Coronary artery (tissue), 2 donors: ENCODE measurements at regions not wholly inside any gene's neighbourhood (a gene's known extent, or its start where the extent isn't known, plus 50 kb on each side); places are given as distances from the start of the nearest gene placed in this dataset.

Source experiments
- DNase-seq: peaks from one replicate; pipeline ENCODE4 v3.0.0-alpha.2; 2017; ENCODE audit warnings: low spot score
- H3K27ac ChIP-seq, 2 donors: fragments of 200-600 bp; sonication (generic); one replicate each; pipeline ENCODE4 v1.5.1; 2016 to 2019
- H3K4me3 ChIP-seq: fragments of 200-600 bp; sonication (generic); 2 replicates; pipeline ENCODE4 v1.5.1; 2016; ENCODE audit warnings: mild to moderate bottlenecking, moderate library complexity
- CTCF ChIP-seq: fragments of 200-600 bp; sonication (generic); IDR thresholded peaks from one replicate; pipeline ENCODE4 v1.5.1; 2019; ENCODE audit warnings: antibody characterized with exemption

DNA sequence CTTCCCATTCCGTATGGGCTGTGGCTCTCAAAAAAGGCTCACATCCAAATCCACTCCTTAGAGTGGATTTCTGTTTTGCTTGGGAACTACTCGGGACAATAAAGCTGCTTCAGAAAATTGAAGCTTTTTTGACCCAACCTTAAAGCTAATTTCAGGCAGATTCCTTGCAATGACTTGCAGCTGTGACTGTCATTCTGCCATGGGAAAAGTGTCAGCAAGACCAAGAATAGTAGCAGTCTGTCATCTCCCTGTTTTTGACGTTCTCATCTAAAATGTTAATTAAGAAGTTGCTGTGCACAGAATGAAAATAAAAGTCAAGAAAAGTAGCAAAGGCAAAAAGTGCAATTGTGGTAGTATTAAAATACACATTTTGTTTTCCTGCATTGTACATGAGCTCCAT lies 304.7 kb downstream of the COG6 start:
- Histone ChIP-seq H3K4me3 (no peak overlapping the region), H3K27ac (no peak overlapping the region)
- no peak for DNase-seq
- no peak for TF ChIP-seq CTCF

DNA sequence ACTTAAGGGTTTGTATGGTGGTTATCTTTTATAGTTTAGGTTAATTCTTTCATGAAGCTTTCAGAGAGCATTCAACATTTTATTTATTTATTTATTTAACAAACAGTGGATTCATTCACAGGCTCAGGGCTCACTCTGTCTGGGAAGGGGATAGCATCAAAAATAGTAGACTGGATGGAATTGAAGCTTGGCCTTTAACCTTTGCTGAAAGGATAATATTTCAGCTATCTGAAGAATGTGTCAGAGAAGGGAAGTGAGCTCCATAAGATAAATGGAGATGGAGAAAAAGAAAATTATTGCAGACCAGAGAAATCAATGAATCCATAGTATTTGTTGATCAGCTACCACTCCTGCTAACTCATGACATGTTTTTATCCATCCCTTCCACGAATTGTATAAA lies 305.6 kb downstream of the COG6 start:
- no peak for DNase-seq

GRCh38 chr13:39963612-39964011 lies 308.1 kb downstream of the COG6 start:
- Histone ChIP-seq H3K4me3 (no peak overlapping the region), H3K27ac (no peak overlapping the region)
- DNase-seq, result no peak
- TF ChIP-seq CTCF, result no peak

More for the DNA sequence above, 305.6 kb downstream of the COG6 start:
- no peak overlapping the region for H3K27ac ChIP-seq
- no peak for TF ChIP-seq CTCF
- no peak overlapping the region for H3K4me3 ChIP-seq

- Histone ChIP-seq H3K27ac (no peak overlapping the region), H3K4me3 (no peak overlapping the region)
- TF ChIP-seq CTCF, result no peak
- DNase-seq, result no peak
Measured at GRCh38 chr13:39965309-39965708, 309.8 kb downstream of the COG6 start.

DNA sequence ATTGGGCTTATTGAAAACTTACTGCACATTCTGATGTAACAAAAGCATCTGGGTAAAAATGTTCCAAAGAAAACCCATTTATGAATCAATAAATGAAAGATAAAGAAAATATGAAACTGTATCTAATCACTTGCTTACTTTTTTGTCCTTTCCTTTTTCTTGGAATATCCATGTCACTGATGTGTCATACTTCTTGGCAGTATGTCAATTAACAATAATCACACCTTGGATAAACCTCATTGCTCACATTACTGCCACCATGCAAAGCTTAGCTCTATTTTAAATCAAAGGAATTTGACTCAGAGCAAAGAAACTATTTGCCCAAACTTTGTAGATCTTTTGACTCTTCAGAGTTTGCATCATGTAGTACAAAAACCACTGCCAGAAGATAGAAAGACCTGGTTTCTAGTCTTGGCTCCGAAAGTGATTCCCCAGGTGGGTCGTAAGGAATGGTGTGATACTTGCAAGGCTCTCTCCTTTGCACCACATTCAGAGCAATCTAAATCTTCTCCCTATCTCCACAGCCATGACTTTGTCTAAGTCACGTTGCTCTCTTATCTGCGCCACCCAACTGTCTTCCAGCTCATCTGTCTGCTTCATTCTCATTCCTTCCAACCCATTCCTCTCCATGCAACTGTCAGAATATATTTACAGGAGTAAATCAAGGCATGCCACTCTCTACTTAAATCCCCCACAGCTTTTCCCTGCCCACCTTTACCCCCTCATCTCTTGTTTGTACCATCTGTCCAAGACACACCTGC lies 311.9 kb downstream of the COG6 start:
- no peak for TF ChIP-seq CTCF
- H3K4me3 ChIP-seq, result no peak overlapping the region
- no peak overlapping the region for H3K27ac ChIP-seq
- DNase-seq, result no peak

DNA sequence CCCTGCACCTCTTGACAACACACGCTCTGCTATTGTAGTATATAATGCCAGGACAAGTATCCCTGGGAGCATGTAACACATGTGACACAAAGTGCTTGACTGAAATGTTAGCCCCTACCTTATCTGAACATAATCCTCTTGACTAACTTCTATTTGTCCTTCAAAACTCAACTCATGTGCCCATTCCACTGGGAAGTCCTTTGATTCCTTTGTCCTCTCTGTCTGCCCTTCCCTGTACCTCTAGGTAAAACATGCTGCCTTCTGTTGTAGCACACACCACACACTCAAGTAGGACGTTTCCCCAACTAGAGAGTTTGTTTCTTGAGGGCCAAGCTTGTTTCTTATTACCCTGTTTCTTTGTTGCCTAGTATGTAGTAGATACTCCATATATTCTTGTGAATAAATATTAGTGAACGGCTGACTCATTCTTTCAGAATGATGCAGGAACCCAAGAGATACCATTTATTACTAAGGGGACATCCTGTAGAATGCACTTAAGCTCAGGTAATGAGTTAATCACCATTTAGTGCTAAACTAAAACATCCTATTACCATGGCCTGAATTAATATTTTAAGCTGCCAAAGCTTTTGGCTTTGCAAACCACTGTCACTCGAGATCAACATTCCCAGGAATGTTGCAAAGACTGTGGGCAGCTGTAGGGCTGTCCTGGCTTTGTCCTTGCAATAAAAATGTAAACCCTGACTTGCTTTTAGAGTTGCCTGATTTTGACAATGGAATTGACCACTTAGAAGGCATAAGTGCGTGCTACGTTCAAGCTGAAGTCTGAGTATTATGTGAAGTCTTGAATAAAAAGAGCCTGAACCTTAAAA lies 313.4 kb downstream of the COG6 start:
- Histone ChIP-seq H3K27ac (no peak overlapping the region), H3K4me3 (no peak overlapping the region)
- TF ChIP-seq CTCF, result no peak
- no peak for DNase-seq
